CD8-positive, alpha-beta memory T cell (primary cell): ENCODE measurements at regions not wholly inside any gene's neighbourhood (a gene's known extent, or its start where the extent isn't known, plus 50 kb on each side); places are given as distances from the start of the nearest gene placed in this dataset.
"Not testable (repeated sequence)": the region's sequence is repeated elsewhere in the genome, so short reads cannot be mapped to it uniquely, and the experiment has no call there.

Source experiments
- CTCF ChIA-PET: fragments of 350-600 bp; sonication (Branson Sonifier 250); formaldehyde crosslinking; loops from one replicate; lab custom pipeline; 2021; ENCODE audit warnings: antibody characterized with exemption; lab: Charles Lee
- POLR2A ChIA-PET: fragments of 350-600 bp; sonication (Branson Sonifier 250); formaldehyde crosslinking; loops from one replicate; lab custom pipeline; 2021; ENCODE audit warnings: antibody characterized with exemption; lab: Charles Lee
- DNase-seq, 5 donors: peaks; one replicate each; pipeline versions ENCODE4 v3.0.0 to v3.0.0-alpha.2; 2020 to 2022; ENCODE audit warnings: mixed read lengths in 1 of 5
- H3K27ac ChIP-seq: one replicate; pipeline ENCODE4 v1.7.0; 2013; ENCODE audit warnings: low read depth, mild to moderate bottlenecking, low read length, moderate library complexity
- H3K27me3 ChIP-seq: 2 replicates; pipeline ENCODE4 v1.7.0; 2013; ENCODE audit warnings: low read length, mild to moderate bottlenecking; ENCODE audit not compliant: insufficient read depth, poor library complexity, severe bottlenecking
- H3K36me3 ChIP-seq: 2 replicates; pipeline ENCODE4 v1.7.0; 2013; ENCODE audit warnings: mild to moderate bottlenecking, low read length, moderate library complexity; ENCODE audit not compliant: insufficient read depth
- H3K4me1 ChIP-seq: 2 replicates; pipeline ENCODE4 v1.7.0; 2013; ENCODE audit warnings: mild to moderate bottlenecking, low read length, moderate library complexity; ENCODE audit not compliant: insufficient read depth
- H3K4me3 ChIP-seq: 2 replicates; pipeline ENCODE4 v1.7.0; 2013; ENCODE audit warnings: mild to moderate bottlenecking, low read length
- H3K9me3 ChIP-seq: 2 replicates; pipeline ENCODE4 v1.7.0; 2013; ENCODE audit warnings: mild to moderate bottlenecking, low read length
- H3K27ac Mint-ChIP-seq, 8 donors: one replicate each; pipeline ENCODE4 v1.8.0; 2020 to 2021; ENCODE audit warnings: mixed read lengths in 8 of 8, mild to moderate bottlenecking in 6 of 8, inconsistent platforms in 3 of 8, moderate library complexity in 3 of 8
- H3K27me3 Mint-ChIP-seq, 2 donors: one replicate each; pipeline ENCODE4 v1.8.0; 2020 to 2021; ENCODE audit warnings: mixed read lengths in 2 of 2, mild to moderate bottlenecking in 1 of 2, moderate library complexity in 1 of 2
- H3K36me3 Mint-ChIP-seq, 3 donors: one replicate each; pipeline ENCODE4 v1.8.0; 2020 to 2021; ENCODE audit warnings: mixed read lengths in 3 of 3, inconsistent platforms in 1 of 3, mild to moderate bottlenecking in 1 of 3
- H3K4me1 Mint-ChIP-seq, 3 donors: one replicate each; pipeline ENCODE4 v1.8.0; 2020 to 2021; ENCODE audit warnings: mixed read lengths in 3 of 3, inconsistent platforms in 1 of 3, mild to moderate bottlenecking in 1 of 3
- H3K4me3 Mint-ChIP-seq, 7 donors: one replicate each; pipeline ENCODE4 v1.8.0; 2020 to 2021; ENCODE audit warnings: mixed read lengths in 7 of 7, mild to moderate bottlenecking in 6 of 7, moderate library complexity in 4 of 7, inconsistent platforms in 2 of 7
- H3K9me3 Mint-ChIP-seq, 5 donors: one replicate each; pipeline ENCODE4 v1.8.0; 2020 to 2022; ENCODE audit warnings: mixed read lengths in 5 of 5, mild to moderate bottlenecking in 3 of 5, moderate library complexity in 2 of 5, inconsistent platforms in 1 of 5

- peaks cover 0 to 10% (median 7%) of the 10 kb centered on the region in 5 donors for H3K9me3 Mint-ChIP-seq
- DNase-seq, result no peak
- CTCF ChIA-PET, result no interaction called here
Measured at GRCh38 chrX:108900333-108900732, 164.0 kb upstream of the IRS4 start.

DNA sequence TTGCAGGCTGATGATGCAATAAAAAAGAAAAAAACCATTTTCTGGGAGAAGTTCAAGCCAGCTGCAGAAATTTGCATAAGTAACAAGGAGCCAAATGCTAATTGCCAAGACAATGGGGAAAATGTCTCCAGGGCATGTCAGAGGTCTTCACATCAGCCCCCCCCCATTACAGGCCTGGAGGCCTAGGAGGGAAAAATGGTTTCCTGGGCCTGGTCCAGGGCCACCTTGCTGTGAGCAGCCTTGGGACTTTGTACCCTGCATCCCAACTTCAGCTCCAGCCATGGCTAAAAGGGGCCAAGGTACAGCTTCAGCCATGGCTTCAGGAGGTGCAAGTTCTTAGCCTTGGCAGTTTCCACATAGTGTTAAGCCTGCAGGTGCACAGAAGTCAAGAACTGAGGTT lies 160.0 kb upstream of the IRS4 start:
- H3K27ac Mint-ChIP-seq, CTCF ChIA-PET, POLR2A ChIA-PET: not testable (repeated sequence)

More at GRCh38 chrX:108900333-108900732, 164.0 kb upstream of the IRS4 start:
- no peak overlapping the region for H3K27ac ChIP-seq
- Mint-ChIP-seq H3K27me3 (peaks cover 0 to 2% of the 10 kb centered on the region in 2 donors), H3K27ac (no peak overlapping the region), H3K36me3 (peaks cover 0 to 1% (median 0%) of the 10 kb centered on the region in 3 donors), H3K4me3 (no peak overlapping the region), H3K4me1 (no peaks in the 10 kb centered on the region)
- no peaks in the 10 kb centered on the region for H3K27me3 ChIP-seq
- no peaks in the 10 kb centered on the region for H3K9me3 ChIP-seq
- H3K36me3 ChIP-seq, result no peaks in the 10 kb centered on the region
- POLR2A ChIA-PET, result no interaction called here
- H3K4me3 ChIP-seq, result no peak overlapping the region
- no peaks in the 10 kb centered on the region for H3K4me1 ChIP-seq

DNA sequence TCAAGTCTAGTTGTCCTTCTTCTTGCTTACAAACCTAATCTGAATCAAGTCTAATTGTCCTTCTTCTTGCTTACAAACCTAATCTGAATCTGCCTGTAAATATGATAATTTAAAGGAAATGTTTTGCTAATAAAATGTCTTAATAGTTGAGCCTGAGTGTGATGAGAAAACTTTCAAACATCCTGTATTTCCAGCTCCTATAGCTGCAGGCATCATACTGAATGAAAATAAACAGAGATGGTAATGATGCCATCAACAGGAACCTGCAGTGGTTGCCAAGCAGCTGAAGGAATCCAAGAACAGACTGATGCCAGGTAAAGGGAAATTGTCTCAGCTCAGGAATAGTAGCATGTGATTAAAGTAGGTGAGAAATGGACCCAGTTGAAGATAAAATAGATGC lies 156.1 kb upstream of the IRS4 start:
- Mint-ChIP-seq H3K27me3 (peaks cover 0 to 7% of the 10 kb centered on the region in 2 donors), H3K27ac (no peak overlapping the region), H3K4me3 (no peak overlapping the region), H3K36me3 (no peaks in the 10 kb centered on the region), H3K4me1 (no peaks in the 10 kb centered on the region), H3K9me3 (peaks cover 0 to 19% (median 10%) of the 10 kb centered on the region in 5 donors)
- Histone ChIP-seq H3K9me3 (no peaks in the 10 kb centered on the region), H3K4me1 (no peaks in the 10 kb centered on the region), H3K36me3 (no peaks in the 10 kb centered on the region), H3K4me3 (no peak overlapping the region), H3K27ac (no peak overlapping the region), H3K27me3 (no peaks in the 10 kb centered on the region)
- no peak for DNase-seq
- ChIA-PET POLR2A (no interaction called here), CTCF (no interaction called here)

More for the DNA sequence above, 160.0 kb upstream of the IRS4 start:
- not testable (repeated sequence) for H3K27me3 ChIP-seq, H3K4me3 ChIP-seq, DNase-seq, H3K36me3 Mint-ChIP-seq, H3K4me3 Mint-ChIP-seq, H3K27ac ChIP-seq, H3K4me1 Mint-ChIP-seq, H3K27me3 Mint-ChIP-seq, H3K9me3 ChIP-seq, H3K36me3 ChIP-seq, H3K4me1 ChIP-seq
- H3K9me3 Mint-ChIP-seq, result peaks cover 0 to 19% (median 9%) of the 10 kb centered on the region in 5 donors

GRCh38 chrX:108875548-108875947 lies 139.2 kb upstream of the IRS4 start:
- Mint-ChIP-seq H3K4me1 (no peaks in the 10 kb centered on the region), H3K4me3 (no peak overlapping the region), H3K27me3 (peaks cover 0 to 4% of the 10 kb centered on the region in 2 donors), H3K27ac (no peak overlapping the region), H3K36me3 (no peaks in the 10 kb centered on the region), H3K9me3 (peaks cover 0 to 8% (median 3%) of the 10 kb centered on the region in 5 donors)
- H3K27ac ChIP-seq, result no peak overlapping the region
- no peak overlapping the region for H3K4me3 ChIP-seq
- ChIA-PET CTCF (no interaction called here), POLR2A (no interaction called here)
- DNase-seq, result no peak
- H3K36me3 ChIP-seq, result no peaks in the 10 kb centered on the region
- no peaks in the 10 kb centered on the region for H3K27me3 ChIP-seq
- no peaks in the 10 kb centered on the region for H3K9me3 ChIP-seq
- no peaks in the 10 kb centered on the region for H3K4me1 ChIP-seq

DNA sequence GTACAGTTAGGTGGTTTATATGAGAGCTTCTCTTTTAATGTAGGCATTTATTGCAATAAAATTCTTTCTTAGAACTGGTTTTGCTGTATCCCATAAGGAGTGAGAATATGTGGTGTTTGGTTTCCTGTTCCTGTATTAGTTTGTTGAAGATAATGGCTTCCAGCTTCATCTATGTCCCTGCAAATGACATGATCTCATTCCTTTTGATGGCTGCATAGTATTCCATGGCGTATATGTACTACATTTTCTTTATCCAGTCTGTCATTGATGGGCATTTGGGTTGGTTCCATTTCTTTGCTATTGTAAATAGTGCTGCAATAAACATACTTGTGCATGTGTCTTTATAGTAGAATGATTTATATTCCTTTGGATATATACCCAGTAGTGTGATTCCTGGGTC lies 106.7 kb upstream of the IRS4 start:
- DNase-seq, H3K4me3 ChIP-seq, H3K27ac Mint-ChIP-seq, H3K27me3 ChIP-seq, H3K36me3 ChIP-seq, H3K4me1 ChIP-seq, POLR2A ChIA-PET, H3K9me3 ChIP-seq, H3K4me3 Mint-ChIP-seq, H3K36me3 Mint-ChIP-seq, CTCF ChIA-PET, H3K9me3 Mint-ChIP-seq, H3K27me3 Mint-ChIP-seq, H3K4me1 Mint-ChIP-seq, H3K27ac ChIP-seq: not testable (repeated sequence)

- no peak overlapping the region for H3K27ac Mint-ChIP-seq
- POLR2A ChIA-PET, result no interaction called here
Measured at GRCh38 chrX:108833993-108834392, 97.6 kb upstream of the IRS4 start.

DNA sequence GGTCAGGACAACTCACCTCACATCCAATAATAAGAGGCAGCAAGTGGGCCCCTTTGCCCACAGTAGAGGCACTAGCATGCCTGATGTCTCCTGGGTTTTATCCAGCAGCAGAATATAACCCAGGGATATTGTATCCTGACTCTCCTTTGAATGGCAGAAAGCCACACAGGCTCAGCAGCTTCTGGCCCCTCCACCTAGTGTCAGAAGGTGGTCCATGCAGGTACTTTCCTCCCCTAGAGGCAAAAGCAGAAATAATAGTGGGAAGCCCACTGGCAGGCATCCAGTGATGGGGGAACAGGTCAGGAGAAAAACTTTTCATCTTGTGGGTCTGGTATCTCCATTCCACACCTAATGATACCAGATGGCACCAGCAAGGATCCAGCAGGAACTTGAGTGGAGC lies 75.5 kb upstream of the IRS4 start:
- Histone ChIP-seq H3K9me3 (no peaks in the 10 kb centered on the region), H3K4me3 (no peak overlapping the region), H3K27me3 (no peaks in the 10 kb centered on the region), H3K27ac (no peak overlapping the region), H3K36me3 (no peaks in the 10 kb centered on the region), H3K4me1 (no peaks in the 10 kb centered on the region)
- Mint-ChIP-seq H3K9me3 (peaks cover 0 to 6% (median 1%) of the 10 kb centered on the region in 5 donors), H3K4me1 (no peaks in the 10 kb centered on the region), H3K27ac (no peak overlapping the region), H3K27me3 (peaks cover 0 to 1% of the 10 kb centered on the region in 2 donors), H3K36me3 (no peaks in the 10 kb centered on the region), H3K4me3 (no peak overlapping the region)
- DNase-seq, result no peak
- POLR2A ChIA-PET, result no interaction called here
- CTCF ChIA-PET, result no interaction called here

More at GRCh38 chrX:108833993-108834392, 97.6 kb upstream of the IRS4 start:
- no peaks in the 10 kb centered on the region for H3K4me1 ChIP-seq
- Mint-ChIP-seq H3K4me3 (no peak overlapping the region), H3K4me1 (no peaks in the 10 kb centered on the region), H3K36me3 (no peaks in the 10 kb centered on the region), H3K9me3 (peaks cover 0 to 3% (median 0%) of the 10 kb centered on the region in 5 donors), H3K27me3 (peaks cover 0 to 1% of the 10 kb centered on the region in 2 donors)
- no peak overlapping the region for H3K27ac ChIP-seq
- no peak for DNase-seq
- no peak overlapping the region for H3K4me3 ChIP-seq
- no peaks in the 10 kb centered on the region for H3K27me3 ChIP-seq
- no peaks in the 10 kb centered on the region for H3K36me3 ChIP-seq
- CTCF ChIA-PET, result no interaction called here
- no peaks in the 10 kb centered on the region for H3K9me3 ChIP-seq

- ChIA-PET POLR2A (no interaction called here), CTCF (no interaction called here)
- Histone ChIP-seq H3K9me3 (no peaks in the 10 kb centered on the region), H3K36me3 (no peaks in the 10 kb centered on the region), H3K4me1 (no peaks in the 10 kb centered on the region), H3K4me3 (no peak overlapping the region), H3K27ac (no peak overlapping the region), H3K27me3 (no peaks in the 10 kb centered on the region)
- H3K27ac Mint-ChIP-seq, result no peak overlapping the region
- H3K9me3 Mint-ChIP-seq, result peaks cover 0 to 7% (median 3%) of the 10 kb centered on the region in 5 donors
- no peak overlapping the region for H3K4me3 Mint-ChIP-seq
- no peak for DNase-seq
- no peaks in the 10 kb centered on the region for H3K36me3 Mint-ChIP-seq
- no peaks in the 10 kb centered on the region for H3K4me1 Mint-ChIP-seq
- H3K27me3 Mint-ChIP-seq, result peaks cover 0 to 4% of the 10 kb centered on the region in 2 donors
Measured at GRCh38 chrX:108795240-108795639, 58.9 kb upstream of the IRS4 start.
